Adrenal gland (tissue), 5 donors: ENCODE measurements at regions not wholly inside any gene's neighbourhood (a gene's known extent, or its start where the extent isn't known, plus 50 kb on each side); places are given as distances from the start of the nearest gene placed in this dataset.

ENCODE experiments used
- CTCF ChIP-seq, 6 experiments: fragments of 450-650 bp in 4 of 6; fragments of 200-600 bp in 2 of 6; sonication (generic) in 1 of 6; IDR thresholded peaks; 1 replicate in 5 of 6; 2 replicates in 1 of 6; pipeline versions ENCODE4 v1.5.1 to v1.8.0; 2016 to 2021; ENCODE audit warnings: antibody characterized with exemption in 6 of 6, mild to moderate bottlenecking in 2 of 6, moderate library complexity in 1 of 6
- POLR2A ChIP-seq, 2 donors: fragments of 450-650 bp; IDR thresholded peaks; one replicate each; pipeline ENCODE4 v1.6.1; 2017; ENCODE audit warnings: antibody characterized with exemption in 2 of 2, mild to moderate bottlenecking in 2 of 2, moderate library complexity in 1 of 2
- donor health status: DM: no; HTN: no; CAD: no.

DNA sequence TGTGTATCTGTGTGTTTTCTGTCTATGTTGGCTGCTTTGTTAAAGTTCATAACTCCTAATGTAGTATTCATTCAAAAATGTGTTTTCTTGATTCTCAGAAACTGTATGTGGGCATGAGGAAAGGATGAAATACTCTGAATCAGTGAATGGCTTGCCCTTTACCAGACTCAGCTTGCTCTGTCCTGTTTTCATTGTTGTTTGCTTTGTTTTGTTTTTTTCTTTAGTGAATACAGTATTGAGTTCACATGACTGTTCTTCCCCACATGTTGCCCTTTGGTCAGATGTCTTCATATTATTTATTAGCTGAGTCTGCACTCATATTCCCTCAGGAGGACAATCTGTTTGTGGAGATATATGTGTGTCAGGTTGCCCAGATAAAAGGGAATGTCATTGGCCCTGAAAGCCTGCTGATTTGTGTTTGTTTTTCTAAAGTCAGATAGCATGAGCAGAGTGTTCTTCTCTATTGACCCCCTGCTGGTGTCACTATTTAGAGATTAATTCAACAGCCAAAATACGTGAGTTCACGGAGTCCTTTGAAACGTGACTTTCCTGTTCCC is 1184.4 kb downstream of the RPA4 start:
- TF ChIP-seq POLR2A (IDR thresholded peaks at IDR 0.05): no peak
- peak in 1 of 6 experiments; percentile 2 for TF ChIP-seq CTCF (IDR thresholded peaks at IDR 0.05)
